Activated naive CD4-positive, alpha-beta T cell (primary cell): ENCODE measurements at regions not wholly inside any gene's neighbourhood (a gene's known extent, or its start where the extent isn't known, plus 50 kb on each side); places are given as distances from the start of the nearest gene placed in this dataset.

ENCODE experiments used
- DNase-seq, 4 experiments: peaks; one replicate each; lab custom pipeline; 2025; lab: John Stamatoyannopoulos, UW

DNA sequence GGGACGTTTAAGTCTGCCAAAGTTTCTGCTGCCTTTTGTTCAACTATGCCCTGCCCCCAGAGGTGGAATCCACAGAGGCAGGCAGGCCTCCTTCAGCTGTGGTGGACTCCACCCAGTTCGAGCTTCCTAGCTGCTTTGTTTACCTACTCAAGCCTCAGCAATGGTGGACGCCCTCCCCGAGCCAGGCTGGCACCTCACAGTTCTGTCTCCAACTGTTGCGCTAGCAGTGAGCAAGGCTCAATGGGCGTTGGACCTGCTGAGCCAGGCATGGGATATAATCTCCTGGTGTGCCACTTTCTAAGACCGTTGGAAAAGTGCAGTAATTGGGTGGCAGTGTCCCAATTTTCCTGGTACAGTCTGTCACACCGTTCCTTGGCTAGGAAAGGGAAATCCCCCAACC, 444.7 kb downstream of the FLRT2 start:
- DNase-seq: no peak

DNA sequence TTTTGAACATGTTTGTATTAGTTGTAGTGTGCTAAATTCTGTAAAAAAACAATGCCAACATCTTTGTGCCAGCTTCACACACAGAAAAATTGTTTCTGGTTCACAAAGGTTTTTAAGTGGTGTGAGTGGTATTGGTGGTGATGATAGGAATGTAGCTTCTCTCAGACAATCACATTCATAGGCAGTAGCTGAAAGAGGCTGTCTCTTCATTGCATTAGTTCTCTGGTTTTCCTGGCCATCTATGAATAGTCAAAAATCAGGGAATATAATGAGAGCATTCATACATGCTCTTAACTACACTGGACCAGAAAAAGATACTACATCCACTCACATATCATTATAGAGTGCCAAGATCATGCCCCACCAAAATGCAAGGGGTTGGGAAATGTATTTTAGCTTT, 433.5 kb downstream of the FLRT2 start:
- no peak for DNase-seq

DNA sequence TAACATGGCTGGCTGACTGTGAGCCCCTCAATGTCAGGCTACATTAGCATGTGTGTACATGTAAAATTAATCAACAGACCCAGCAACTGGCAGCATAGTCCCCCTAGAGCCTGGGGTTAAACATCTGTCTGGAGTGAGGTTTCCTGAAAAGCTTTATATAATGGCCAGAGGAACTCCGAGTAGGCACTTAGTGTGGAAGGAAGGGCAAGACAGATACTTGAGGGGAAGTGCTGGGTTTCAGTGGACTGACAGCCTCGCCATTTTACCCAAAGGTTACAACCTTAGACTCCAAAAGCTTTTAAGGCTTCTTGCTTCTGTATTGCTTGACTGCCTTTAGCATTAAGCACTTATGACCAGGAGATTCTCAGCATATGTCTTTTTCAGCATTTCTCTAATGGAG, 430.8 kb downstream of the FLRT2 start:
- no peak for DNase-seq

DNA sequence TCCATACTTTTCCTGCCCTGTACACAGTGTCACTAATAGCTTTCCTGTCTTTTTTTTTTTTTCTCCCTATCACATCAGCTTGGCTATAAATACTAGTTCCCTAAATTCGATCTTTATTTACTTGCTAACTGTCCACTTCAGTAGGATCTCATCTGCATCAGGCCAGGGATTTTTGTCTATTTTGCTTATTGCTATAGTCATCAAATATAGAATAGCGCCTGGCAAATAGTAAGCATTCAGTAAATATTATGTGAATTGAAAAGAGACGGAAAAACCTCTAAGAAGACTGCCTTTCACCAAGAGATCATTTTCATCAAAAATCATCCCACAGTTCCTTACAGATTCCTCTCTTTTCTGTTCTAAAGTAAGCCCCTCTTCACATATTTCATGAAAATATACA, 429.1 kb downstream of the FLRT2 start:
- DNase-seq: no peak

DNA sequence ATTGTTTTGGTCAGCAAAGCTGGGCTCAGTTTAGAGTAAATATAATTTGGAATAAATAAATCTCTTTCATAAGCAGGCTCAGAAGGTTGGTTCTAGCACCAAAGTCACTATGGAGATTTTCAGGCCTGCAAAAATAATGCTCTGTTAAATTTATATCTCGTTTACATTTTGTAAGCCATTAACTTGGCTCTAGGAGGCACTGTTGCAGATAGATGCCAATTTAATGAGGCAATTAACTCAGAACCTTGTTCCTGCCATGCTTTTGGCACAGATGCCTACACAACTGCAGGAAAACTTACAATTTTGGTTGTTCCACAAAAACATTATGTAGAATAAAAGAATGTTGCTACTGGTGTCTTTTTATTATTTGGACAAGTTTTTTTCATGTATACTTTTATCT, 428.1 kb downstream of the FLRT2 start:
- DNase-seq: no peak

DNA sequence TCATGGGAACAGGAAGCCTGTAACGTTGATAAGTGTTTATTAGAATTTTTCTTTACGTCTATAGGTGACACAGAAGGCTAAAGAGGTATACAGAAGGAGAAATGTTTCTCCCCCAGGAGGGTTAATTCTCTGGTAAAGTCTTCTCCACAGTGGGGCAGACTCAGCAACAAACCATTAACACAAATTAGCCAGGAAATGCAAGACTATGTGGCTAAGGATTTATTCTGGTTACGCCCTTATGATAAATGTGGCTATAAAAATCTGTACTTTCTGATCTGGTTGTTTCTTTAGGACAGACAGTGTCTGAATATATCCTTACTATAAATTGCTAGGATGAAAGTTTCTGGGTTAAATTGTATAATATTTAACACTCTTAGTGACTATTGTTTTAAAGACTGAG, 423.3 kb downstream of the FLRT2 start:
- DNase-seq: no peak

DNA sequence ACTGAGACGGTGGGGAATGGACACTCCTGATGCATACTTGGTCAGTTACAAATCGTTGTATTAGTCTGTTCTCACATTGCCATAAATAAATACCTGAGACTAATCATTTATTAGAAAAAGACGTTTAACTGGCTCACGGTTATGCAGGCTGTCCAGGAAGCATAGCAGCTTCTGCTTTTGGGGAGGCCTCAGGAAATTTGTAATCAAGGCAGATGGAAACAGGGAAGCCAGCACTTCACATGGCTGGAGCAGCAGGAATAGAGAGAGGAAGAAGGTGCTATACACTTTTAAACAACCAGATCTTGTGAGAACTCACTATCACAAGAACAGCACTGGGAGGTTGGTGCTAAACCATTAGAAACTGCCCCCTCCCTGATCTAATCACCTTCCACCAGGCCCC, 418.2 kb downstream of the FLRT2 start:
- DNase-seq: no peak

DNA sequence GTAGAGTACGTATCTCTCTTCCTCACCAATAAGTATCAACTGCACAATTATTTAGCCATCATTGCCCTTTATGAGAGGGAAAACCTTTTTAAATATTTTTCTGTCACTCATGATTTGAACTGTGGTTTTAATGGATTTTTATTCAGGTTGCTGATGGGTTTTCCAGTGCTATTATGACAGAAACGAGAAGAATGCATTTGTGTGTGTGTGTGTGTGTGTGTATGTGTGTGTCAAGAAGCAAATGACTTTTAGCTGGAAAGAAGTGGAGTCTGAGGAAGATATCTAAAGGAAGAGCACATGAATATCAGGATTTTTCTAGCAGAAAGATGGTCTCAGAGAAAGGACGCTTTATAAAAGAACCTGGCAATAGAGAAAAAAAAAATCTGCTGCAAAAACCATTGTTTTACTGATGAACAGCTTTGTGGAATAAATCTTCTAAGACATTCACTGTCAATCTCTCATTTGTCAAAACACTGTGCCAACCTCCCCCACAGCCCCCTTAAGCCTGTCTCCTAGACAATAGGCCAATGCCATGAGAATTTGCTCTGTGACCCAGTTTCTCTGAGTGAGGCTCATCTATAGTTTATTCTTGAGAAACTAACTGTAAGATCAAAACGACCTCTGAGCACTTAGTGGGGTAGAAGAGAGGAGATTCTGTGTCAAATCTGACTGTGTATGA, 417.7 kb downstream of the FLRT2 start:
- DNase-seq: no peak

DNA sequence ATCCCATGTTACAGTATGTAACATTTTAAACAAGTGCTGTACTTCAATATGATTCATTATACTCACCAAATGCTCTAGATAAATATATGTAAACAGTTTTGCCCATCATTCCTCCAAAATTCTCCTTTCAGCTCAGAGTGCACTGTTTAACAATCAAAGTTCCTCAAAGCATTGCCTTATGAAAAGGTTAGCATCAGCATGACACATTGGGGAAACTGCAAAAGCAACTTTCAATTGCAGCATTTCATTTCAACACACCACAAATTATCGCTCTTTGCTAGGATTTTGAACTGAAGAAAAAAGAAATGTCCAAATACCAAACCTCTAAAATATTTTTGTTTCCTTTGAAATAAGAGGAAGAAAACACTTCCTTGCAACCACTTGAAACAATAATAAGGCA, 413.2 kb downstream of the FLRT2 start:
- no peak for DNase-seq

DNA sequence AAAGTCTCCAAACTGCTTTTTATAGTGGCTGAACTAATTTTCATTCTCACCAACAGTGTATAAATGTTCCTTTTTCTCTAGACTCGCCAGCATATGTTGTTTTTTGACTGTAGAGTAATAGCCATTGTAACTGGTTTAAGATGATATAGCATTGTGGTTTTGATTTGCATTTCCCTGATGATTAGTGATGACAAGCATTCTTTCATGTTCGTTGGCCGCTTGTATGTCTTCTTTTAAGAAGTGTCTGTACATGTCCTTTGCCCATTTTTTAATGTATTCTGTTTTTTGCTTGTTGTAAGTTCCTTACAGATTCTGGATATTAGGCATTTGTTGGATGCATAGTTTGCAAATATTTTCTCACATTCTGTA, 404.9 kb downstream of the FLRT2 start:
- DNase-seq: no peak

DNA sequence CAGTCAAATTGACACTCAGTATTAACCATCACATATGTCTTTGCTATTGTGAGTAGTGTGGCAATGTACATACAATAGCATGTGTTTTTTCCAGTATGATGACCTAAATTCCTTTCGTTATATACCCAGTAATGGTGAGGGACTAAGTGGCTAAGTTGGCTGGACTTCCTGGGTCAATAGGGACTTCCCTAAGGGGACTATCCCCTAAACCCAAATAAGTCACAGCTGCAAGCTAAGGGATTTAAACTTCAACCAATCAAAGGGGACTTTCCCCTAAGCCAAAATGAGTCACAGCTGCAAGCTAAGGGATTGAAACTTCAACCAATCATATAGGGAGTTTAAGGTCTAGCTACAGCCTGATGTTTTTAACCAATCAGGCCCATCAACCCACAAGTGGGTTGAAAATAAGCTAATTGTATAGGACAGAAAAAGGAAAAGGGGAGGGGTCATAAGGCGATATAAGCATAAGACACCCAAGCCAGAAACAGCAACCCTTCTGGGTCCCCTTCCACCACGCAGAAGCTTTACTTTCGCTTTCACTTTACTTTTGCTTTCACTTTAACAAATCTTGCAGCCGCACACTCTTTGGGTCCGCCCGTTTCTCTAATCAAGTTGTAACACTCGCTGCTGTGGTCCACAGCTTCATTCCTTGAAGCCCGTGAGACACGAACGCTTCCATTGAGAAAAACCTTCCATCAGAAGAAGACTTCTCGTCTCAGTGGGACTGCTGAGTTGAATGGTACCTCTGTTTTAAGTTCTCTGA, 404.4 kb downstream of the FLRT2 start:
- peak in 3 of 4 experiments; percentile 1 to 19 (median 15) for DNase-seq

DNA sequence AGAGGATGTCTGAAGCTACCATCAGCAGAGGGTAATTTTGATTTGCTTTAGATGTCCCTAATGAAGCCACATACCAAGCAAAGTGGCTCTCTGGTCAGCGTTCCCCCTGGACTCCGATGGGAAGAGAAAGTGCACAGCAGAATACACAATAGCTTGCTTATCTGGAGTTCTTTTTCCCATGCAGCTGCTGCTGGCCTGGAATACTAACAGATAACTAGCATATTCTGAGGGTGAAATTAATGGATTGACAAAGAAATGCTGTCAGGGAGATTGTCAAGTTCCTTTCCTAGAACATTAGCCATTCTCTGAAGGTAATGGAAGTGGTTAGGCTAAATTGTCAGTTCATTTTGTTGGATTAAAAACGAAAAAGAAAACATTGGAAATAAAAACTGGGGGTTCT, 391.3 kb downstream of the FLRT2 start:
- DNase-seq: no peak

DNA sequence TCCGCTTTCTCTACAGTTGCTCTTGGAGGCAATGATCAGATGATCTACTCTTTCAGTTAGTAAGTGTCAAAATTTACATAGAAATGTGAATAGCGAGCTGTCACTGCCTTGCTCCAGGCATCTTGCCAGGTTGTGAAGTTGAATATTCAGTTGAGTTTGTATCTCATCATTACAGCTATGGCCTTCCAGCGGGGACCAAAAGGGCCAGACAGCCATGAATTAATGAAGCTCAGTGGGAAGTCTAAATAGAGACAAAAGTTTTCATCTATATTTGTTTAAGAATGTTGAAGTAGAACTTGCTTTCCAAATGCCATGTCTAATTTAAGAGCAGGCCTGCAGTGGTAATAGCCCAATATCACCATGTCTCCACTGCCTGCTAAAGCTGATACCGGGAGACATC, 387.8 kb downstream of the FLRT2 start:
- no peak for DNase-seq

DNA sequence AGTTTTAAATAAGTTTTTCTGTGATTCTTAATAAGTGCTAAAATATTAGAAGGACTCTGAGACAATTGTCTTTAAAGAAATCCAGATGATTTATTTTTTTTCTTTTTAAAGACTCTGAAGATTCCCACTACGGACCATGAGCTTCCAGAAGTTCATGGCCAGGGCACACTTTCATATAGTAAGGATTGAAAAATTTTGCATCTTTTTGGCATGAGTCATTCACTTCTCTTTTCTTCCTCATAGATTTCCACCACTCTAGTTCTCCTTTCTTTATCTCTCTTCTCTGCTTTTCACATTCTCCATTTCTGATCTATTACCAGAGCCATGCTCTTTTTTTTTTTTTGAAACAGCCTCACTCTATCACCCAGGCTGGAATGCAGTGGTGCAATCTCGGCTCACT, 385.8 kb downstream of the FLRT2 start:
- no peak for DNase-seq

DNA sequence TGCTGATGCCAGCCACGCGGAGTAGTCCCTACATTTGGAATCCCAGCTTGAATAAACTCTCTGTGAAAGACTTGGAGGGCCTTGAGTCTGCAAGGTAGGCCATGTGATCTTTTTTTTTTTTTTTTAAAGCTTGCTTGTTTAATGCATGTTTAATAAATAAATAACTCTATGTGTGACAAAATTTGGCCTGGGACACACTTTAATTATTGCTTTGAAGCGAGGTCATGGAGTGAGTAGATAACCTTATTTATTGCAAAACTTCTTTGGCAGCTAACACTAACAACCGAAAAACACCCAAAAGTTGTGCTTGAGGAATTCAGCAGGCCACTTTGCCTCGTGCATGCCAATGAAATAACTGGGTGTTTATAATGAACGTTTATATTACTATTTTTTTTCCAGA, 382.2 kb downstream of the FLRT2 start:
- DNase-seq: no peak

DNA sequence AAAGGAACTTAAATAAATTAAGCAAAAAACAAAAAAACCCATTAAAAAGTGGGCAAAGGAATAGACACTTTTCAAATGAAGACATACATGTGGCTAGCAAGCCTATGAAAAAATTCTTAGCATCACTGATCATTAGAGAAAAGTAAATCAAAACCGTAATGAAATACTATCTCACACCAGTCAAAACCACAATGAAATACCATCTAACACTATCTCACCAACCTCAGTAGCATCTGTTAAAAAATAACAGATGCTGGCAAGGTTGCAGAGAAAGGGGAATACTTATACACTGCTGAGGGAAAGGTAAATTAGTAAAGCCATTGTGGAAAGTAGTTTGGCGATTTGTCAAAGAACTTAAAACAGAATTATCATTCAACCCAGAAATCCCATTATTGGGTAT, 381.1 kb downstream of the FLRT2 start:
- DNase-seq: no peak

DNA sequence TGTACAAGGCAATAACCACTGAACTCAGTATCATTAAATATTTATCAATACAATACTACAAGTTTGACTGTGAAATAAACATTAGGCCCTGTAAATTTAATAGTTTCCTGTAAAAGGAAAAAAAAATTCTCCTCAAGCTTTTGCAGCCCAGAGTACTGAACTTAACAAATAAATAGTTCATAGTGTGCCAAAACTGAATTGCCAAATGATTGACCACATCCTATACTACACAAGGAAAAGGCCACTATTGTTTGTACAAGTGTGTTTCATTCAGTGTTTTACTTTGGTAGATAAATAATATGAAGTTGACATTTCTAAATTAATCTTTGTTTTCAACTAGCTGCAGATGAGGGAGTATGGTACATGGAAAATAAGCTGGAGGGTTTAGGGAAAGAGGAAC, 379.6 kb downstream of the FLRT2 start:
- DNase-seq: no peak

DNA sequence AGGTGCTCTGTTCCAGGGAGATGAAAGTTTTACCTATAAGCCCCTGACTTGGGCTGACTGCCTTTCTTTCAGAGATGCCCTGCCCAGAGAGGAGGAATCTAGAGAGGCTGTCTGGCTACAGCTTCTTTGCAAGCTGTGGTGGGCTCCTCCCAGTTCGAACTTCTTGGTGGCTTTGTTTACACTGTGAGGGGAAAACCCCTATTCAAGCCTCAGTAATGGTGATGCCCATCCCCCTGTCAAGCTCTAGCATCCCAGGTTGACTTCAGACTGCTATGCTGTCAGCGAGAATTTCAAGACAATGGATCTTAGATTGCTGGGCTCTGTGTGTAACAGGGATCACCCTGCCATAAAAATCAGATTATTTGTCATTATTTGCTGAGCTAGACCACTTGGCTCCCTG, 377.6 kb downstream of the FLRT2 start:
- DNase-seq: no peak

DNA sequence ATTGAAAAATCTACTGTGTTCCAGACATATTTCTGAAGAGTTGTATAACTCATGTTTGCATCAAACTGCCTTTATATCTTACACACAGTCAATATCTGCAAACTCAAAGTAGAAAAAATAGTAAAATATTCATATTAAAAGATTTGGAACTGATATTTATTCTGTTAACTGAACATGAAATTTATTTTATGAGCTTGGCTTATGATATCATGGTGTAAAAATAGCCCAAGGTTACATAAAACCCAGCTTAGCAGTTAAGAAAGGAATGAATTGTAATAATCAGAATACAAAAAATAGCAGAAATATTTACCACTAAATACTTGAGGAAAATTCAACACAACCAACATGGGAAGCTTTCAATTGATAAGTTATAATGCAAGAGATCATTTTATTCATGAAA, 367.9 kb downstream of the FLRT2 start:
- no peak for DNase-seq

DNA sequence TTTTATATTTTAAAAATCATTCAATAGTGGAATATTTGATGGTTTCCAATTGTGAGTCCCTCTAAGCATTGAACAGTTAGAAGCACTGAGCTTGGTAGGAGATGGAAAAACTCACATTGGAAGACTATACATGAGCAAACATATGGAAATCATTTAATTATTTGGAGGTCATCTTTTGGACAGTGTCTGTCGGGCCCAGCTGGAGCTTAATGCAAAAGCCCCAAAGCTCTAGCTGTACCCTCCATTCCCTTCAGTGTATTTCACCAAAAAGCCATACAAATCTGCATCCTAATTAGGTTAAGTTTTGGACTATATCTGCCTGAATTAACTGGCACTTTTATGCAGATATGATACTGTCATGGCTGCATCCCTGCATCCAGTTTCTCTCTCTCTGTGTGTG, 365.7 kb downstream of the FLRT2 start:
- no peak for DNase-seq

DNA sequence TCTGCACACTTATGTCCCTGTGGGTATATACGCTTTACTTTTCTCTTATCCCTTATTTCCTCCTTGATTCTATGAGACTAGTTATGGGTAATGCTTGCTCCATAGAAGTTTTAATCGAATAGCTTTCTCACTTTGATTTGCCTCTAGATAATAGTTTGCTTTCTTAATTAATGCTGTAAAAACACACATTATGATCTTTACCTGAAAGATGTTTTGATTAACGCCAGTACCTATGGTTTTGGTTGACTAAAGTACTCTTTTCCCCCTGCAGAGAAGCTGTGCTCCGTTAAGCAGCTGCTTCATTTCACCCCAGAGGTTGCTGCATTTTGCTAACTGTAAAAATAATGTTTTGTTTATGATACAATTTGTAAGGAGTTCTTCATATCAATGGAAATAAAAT, 362.3 kb downstream of the FLRT2 start:
- no peak for DNase-seq

DNA sequence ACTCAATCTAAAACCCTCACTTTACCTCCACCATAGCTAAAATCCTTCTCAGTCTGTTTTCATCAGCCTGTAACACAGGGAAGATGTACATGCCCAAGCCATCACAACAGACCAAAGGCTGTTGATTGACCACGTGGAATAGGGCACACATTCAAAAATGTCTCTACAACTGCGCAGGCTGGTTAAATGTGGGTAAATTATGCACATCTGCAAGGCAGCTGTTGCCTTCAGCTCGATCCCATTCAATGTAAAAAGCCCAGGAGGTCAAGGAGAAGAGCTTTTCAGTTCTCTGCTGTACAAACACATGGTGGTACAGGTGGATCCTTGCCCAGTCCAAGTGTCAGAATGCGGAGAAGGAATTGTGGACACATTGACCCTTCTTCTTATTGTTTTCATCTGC, 354.0 kb downstream of the FLRT2 start:
- DNase-seq: no peak

DNA sequence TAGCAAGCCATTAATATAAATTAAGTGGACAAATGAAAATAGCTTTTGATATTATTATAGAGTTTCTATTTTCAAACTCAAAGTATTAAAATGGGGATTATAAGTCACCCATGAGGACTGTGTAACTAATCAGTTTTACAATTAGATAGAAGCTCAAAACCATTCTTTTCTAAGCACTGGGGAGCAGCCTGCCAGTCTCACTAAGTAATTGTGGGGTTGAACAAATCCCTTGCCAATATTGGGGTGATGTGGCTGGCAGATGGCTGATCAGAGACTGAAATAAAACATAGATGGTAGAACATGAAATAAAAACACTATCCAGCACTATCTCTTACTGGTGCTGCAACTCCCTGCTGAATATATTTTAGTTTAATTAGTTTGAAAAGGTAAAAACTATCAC, 353.2 kb downstream of the FLRT2 start:
- DNase-seq: no peak

DNA sequence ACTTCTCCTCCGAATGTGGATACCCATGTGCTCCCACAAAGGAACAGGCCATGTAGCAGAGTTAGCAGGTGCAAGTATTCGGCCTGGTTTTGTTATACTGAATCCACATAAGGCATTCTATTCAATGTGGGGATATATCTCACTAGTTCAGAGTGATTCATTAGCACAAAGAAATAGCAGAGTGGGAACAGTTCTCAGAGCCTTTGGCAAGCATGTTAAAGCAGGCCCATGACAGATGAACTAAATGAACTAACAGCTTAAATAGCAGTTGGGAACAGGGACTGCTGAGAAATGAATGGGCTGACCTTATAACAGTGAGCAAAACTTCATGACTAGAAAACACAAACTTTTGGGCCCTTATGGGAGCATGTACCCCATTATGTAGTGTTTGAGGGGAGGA, 352.0 kb downstream of the FLRT2 start:
- no peak for DNase-seq
